ENCODE measurements at regions not wholly inside any gene's neighbourhood (a gene's known extent, or its start where the extent isn't known, plus 50 kb on each side); places are given as distances from the start of the nearest gene placed in this dataset.

DNA sequence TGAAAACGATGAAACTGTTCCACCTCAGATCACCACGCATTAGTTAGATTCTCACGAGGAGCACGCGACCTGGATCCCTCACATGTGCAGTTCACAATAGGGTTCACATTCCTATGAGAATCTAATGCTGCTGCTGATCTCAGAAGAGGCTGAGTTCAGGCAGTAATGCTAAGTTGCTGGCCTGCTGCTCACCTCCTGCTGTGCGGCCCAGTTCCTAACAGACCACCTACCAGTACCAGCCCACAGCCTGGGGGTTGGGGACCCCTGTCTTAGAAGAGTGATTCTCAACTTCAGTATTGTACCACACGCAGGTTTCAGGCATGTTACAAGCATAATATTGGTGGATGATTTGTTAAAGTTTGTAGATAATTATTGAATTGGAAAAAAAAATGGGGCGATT is 182.7 kb downstream of the BLID start:
- ChIA-PET CTCF (ENCODE audit: unreplicated experiment) (no interaction called here), POLR2A (no interaction called here)
- Histone ChIP-seq H3K27ac (ENCODE audit: low read depth, low read length, poor library complexity, severe bottlenecking) (no peak overlapping the region), H3K4me3 (ENCODE audit: low read depth, low read length, poor library complexity, severe bottlenecking) (no peak overlapping the region), H4K20me1 (ENCODE audit: insufficient read depth, low read length) (no peaks in the 10 kb centered on the region), H3K9me3 (ENCODE audit: low read length) (no peaks in the 10 kb centered on the region), H2AFZ (ENCODE audit: low read length) (no peak overlapping the region), H3K4me1 (ENCODE audit: insufficient read depth, low read length, poor library complexity, severe bottlenecking) (no peaks in the 10 kb centered on the region), H3K79me2 (ENCODE audit: insufficient read depth, low read depth, low read length) (no peaks in the 10 kb centered on the region), H3K4me2 (ENCODE audit: low read length) (no peak overlapping the region), H3K36me3 (ENCODE audit: insufficient read depth, low read length) (no peaks in the 10 kb centered on the region), H3K9me2 (ENCODE audit: insufficient read depth, low read length) (no peaks in the 10 kb centered on the region)
- no TSS peak for BruUV-seq (replicated peaks)
- intact Hi-C loops (cut with micrococcal nuclease; ENCODE audit: unreplicated experiment) = no loop called here
- TF ChIP-seq EZH2phosphoT487 (IDR thresholded peaks at IDR 0.05; ENCODE audit: borderline replicate concordance, low read depth, low read length) = no peak
- TF ChIP-seq, protein P1, sequence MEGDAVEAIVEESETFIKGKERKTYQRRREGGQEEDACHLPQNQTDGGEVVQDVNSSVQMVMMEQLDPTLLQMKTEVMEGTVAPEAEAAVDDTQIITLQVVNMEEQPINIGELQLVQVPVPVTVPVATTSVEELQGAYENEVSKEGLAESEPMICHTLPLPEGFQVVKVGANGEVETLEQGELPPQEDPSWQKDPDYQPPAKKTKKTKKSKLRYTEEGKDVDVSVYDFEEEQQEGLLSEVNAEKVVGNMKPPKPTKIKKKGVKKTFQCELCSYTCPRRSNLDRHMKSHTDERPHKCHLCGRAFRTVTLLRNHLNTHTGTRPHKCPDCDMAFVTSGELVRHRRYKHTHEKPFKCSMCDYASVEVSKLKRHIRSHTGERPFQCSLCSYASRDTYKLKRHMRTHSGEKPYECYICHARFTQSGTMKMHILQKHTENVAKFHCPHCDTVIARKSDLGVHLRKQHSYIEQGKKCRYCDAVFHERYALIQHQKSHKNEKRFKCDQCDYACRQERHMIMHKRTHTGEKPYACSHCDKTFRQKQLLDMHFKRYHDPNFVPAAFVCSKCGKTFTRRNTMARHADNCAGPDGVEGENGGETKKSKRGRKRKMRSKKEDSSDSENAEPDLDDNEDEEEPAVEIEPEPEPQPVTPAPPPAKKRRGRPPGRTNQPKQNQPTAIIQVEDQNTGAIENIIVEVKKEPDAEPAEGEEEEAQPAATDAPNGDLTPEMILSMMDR (conservative IDR thresholded peaks at IDR 0.05; ENCODE audit: low read length) = no peak
- DNase-seq (ENCODE audit: low spot score) = no peak

DNA sequence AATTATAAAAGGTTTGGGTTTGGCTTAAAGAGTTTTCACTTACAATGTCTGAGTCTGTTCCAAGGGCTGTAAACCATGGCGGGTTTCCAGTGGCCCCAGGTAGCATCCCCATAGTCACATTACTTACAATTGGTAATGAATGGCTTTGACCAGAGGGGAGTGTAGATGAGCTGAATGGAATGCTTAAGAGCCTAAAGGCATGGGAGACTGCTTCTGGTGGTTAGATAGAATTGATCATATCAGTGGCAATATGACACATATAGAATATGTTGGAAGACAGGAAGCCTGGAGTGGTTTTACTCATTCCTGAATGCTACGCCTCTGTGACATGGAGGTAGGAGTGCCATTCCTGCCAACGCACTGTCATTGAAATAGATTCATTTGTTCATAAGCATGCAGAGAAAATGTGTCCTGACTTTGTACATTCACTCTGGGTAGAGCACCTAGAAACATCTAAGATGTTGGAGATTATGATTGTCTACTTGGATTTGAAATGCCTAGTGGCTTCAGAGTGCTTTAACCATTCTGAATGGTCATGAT is 183.3 kb downstream of the BLID start:
- H3K27ac ChIP-seq (ENCODE audit: low read depth, low read length, poor library complexity, severe bottlenecking) = no peak overlapping the region
- no peaks in the 10 kb centered on the region for H4K20me1 ChIP-seq (ENCODE audit: insufficient read depth, low read length)
- H3K4me1 ChIP-seq (ENCODE audit: insufficient read depth, low read length, poor library complexity, severe bottlenecking) = no peaks in the 10 kb centered on the region
- TF ChIP-seq, protein P1 (conservative IDR thresholded peaks at IDR 0.05; ENCODE audit: low read length) = no peak
- TF ChIP-seq EZH2phosphoT487 (IDR thresholded peaks at IDR 0.05; ENCODE audit: borderline replicate concordance, low read depth, low read length) = no peak
- H3K9me2 ChIP-seq (ENCODE audit: insufficient read depth, low read length) = no peaks in the 10 kb centered on the region
- no peaks in the 10 kb centered on the region for H3K36me3 ChIP-seq (ENCODE audit: insufficient read depth, low read length)
- POLR2A ChIA-PET = interaction anchor here (0.9 kb wide), 1 partner anchor 14 kb away, joined by 3 read pairs; no protein-coding TSS in a partner anchor
- no TSS peak for BruUV-seq (replicated peaks)
- H3K79me2 ChIP-seq (ENCODE audit: insufficient read depth, low read depth, low read length) = no peaks in the 10 kb centered on the region
- CTCF ChIA-PET (ENCODE audit: unreplicated experiment) = no interaction called here
- H3K4me2 ChIP-seq (ENCODE audit: low read length) = no peak overlapping the region
- no peaks in the 10 kb centered on the region for H3K9me3 ChIP-seq (ENCODE audit: low read length)
- intact Hi-C loops (cut with micrococcal nuclease; ENCODE audit: unreplicated experiment) = no loop called here
- DNase-seq (ENCODE audit: low spot score) = no peak
- H2AFZ ChIP-seq (ENCODE audit: low read length) = no peak overlapping the region
- H3K4me3 ChIP-seq (ENCODE audit: low read depth, low read length, poor library complexity, severe bottlenecking) = no peak overlapping the region

- TF ChIP-seq, protein P1 (conservative IDR thresholded peaks at IDR 0.05; ENCODE audit: low read length) = no peak
- no peak for TF ChIP-seq EZH2phosphoT487 (IDR thresholded peaks at IDR 0.05; ENCODE audit: borderline replicate concordance, low read depth, low read length)
- H3K27ac ChIP-seq (ENCODE audit: low read depth, low read length, poor library complexity, severe bottlenecking) = no peak overlapping the region
- CTCF ChIA-PET (ENCODE audit: unreplicated experiment) = no interaction called here
- H3K4me2 ChIP-seq (ENCODE audit: low read length) = no peak overlapping the region
- no peak overlapping the region for H3K4me3 ChIP-seq (ENCODE audit: low read depth, low read length, poor library complexity, severe bottlenecking)
- H3K79me2 ChIP-seq (ENCODE audit: insufficient read depth, low read depth, low read length) = no peaks in the 10 kb centered on the region
- no peak for DNase-seq (ENCODE audit: low spot score)
- POLR2A ChIA-PET = interaction anchor here (0.9 kb wide), 1 partner anchor 13 kb away, joined by 3 read pairs; no protein-coding TSS in a partner anchor
- intact Hi-C loops (cut with micrococcal nuclease; ENCODE audit: unreplicated experiment) = no loop called here
- no peaks in the 10 kb centered on the region for H3K36me3 ChIP-seq (ENCODE audit: insufficient read depth, low read length)
- no TSS peak for BruUV-seq (replicated peaks)
- no peaks in the 10 kb centered on the region for H3K4me1 ChIP-seq (ENCODE audit: insufficient read depth, low read length, poor library complexity, severe bottlenecking)
- H4K20me1 ChIP-seq (ENCODE audit: insufficient read depth, low read length) = no peaks in the 10 kb centered on the region
- no peaks in the 10 kb centered on the region for H3K9me3 ChIP-seq (ENCODE audit: low read length)
- H3K9me2 ChIP-seq (ENCODE audit: insufficient read depth, low read length) = no peaks in the 10 kb centered on the region
- H2AFZ ChIP-seq (ENCODE audit: low read length) = no peak overlapping the region
These were observed 184.2 kb downstream of the BLID start for GRCh38 chr11:121931748-121932352.
